AG09309 (cell line): ENCODE measurements at regions not wholly inside any gene's neighbourhood (a gene's known extent, or its start where the extent isn't known, plus 50 kb on each side); places are given as distances from the start of the nearest gene placed in this dataset.

Experiments
- DNase-seq: peaks from one replicate; pipeline ENCODE4 v3.0.0-alpha.2; 2010; ENCODE audit warnings: low read depth
- H3K4me3 ChIP-seq: 2 replicates; pipeline ENCODE4 v1.5.1; 2011; ENCODE audit warnings: mild to moderate bottlenecking, low read depth, low read length, moderate library complexity; ENCODE audit not compliant: control insufficient read depth
- TF ChIP-seq, protein P1 (sequence below): IDR thresholded peaks from 2 replicates; pipeline ENCODE4 v1.5.1; 2011; ENCODE audit warnings: mild to moderate bottlenecking, low read depth, low read length, inconsistent platforms; ENCODE audit not compliant: insufficient read depth, control insufficient read depth; ENCODE audit errors: missing control alignments

DNA sequence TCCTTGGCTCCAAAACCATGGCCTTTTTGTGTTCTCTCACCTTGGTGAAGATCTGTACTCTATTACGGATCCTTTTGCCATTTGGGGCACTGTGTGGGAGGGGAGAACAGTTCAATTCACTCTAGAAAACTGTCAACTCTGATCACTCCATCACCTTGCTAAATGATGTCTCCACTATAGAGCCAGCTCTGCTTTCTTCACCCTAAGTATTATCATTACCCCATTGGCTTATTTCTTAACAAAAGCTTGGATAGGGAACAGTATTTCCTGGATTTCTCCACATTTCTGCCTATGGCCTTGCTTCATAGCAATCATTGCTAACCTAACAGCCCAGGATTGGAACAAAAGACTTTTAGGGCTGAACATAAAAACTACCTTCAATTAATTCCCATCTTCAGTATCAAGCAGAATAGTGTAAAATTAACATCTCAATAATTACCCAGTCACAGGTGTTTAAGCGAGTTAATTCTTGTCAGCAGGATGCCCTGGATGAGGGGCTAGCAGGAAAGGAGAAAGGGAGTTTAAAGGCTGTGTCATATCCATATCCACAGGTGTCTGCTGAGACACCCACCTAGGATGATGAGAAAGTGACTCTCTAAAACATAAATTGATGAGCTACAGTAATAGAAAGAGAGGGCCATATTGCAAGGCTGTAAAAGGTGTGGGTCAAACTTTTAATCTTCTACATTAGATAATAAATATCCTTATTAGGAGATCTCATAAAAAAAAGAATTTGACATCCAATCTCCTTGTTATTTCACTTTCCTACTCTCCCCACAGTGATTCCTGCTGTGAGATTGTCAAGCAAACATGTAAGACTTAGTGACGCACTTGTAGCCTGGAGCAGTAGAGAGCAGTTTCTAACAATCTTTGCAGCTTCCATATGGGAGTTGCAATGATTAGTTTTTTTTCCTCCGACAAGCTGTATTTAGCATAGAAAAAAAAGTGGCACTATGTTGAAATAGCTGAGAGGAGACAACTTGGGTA, 589.5 kb upstream of the NXPH2 start:
- no peak overlapping the region for H3K4me3 ChIP-seq
- TF ChIP-seq, protein P1, sequence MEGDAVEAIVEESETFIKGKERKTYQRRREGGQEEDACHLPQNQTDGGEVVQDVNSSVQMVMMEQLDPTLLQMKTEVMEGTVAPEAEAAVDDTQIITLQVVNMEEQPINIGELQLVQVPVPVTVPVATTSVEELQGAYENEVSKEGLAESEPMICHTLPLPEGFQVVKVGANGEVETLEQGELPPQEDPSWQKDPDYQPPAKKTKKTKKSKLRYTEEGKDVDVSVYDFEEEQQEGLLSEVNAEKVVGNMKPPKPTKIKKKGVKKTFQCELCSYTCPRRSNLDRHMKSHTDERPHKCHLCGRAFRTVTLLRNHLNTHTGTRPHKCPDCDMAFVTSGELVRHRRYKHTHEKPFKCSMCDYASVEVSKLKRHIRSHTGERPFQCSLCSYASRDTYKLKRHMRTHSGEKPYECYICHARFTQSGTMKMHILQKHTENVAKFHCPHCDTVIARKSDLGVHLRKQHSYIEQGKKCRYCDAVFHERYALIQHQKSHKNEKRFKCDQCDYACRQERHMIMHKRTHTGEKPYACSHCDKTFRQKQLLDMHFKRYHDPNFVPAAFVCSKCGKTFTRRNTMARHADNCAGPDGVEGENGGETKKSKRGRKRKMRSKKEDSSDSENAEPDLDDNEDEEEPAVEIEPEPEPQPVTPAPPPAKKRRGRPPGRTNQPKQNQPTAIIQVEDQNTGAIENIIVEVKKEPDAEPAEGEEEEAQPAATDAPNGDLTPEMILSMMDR: no peak
- no peak for DNase-seq

DNA sequence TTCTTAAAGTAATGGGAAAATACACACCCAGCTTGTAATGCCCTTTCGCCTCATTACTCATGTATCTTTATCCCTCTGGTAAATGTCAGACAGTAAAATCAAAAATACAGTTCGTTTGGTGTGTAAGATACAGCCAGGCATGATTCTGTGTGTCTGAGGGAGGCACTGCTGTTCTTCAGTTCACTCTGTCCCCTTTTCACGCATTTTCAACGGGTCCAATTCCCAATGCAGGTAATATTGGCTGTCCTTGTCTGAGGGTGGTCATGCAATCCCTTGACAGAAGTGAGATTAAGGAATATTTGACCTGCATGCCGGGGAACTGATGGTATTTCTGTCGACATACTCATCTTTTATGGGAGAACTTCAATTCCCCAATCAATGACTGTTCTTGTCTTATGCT, 587.2 kb upstream of the NXPH2 start:
- no peak for DNase-seq
- TF ChIP-seq, protein P1: no peak
- H3K4me3 ChIP-seq: no peak overlapping the region

DNA sequence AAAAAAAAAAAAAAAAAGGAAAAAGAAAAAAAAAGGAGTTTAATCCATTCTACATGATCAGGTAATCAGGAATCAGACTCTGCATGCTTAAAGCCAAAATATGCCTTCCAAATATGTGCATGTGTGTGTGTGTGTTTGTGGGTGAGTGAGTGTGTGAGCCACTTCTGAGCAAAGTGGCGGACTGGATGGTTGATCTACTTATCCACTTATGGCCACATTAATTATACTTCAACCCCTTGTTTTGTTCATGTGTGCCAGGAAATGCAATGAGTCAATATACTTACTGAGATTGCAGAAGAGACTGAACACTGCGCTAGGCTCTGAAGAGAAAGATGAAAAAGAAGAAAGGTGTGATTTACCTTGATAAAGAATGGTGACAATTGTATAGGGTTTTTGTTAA, 586.5 kb upstream of the NXPH2 start:
- TF ChIP-seq, protein P1: no peak
- no peak overlapping the region for H3K4me3 ChIP-seq
- no peak for DNase-seq

DNA sequence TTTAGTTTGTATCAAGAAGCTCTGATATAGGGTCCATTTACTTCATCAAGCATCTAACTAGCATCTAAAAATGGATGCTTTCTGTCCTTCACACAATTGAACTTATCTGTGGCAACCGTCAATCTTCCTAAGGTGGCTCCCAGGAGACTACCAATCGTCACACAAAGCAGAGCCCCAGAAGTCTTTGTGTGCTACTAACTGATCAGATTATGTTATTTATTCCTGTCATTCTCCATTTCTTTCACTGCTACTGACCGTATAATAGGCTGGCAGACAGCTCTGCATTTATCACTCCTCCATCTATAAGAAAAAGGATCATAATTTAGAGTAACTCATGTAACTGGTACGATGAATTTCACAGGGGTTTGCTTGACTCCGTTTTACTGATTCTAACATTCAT, 585.0 kb upstream of the NXPH2 start:
- no peak for DNase-seq
- TF ChIP-seq, protein P1: no peak
- H3K4me3 ChIP-seq: no peak overlapping the region

DNA sequence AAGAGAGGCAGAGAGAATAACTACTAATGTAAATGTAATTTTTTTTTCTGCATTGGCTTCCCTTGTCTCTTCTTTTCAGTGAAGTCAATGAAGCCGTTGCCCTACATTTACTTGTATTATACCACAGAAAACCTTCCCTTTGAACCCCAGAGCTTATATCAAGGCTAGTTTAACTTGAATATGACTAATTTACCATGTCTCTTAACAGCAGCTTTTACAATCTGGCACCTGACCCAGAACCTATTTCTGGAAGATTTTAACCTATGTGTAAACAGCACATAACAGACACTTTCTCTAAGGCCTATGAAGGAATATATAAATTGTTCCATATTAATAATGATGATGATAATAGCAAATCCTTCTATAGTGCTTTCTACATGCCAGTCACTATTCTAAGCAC, 580.5 kb upstream of the NXPH2 start:
- no peak for DNase-seq
- TF ChIP-seq, protein P1: no peak
- no peak overlapping the region for H3K4me3 ChIP-seq

DNA sequence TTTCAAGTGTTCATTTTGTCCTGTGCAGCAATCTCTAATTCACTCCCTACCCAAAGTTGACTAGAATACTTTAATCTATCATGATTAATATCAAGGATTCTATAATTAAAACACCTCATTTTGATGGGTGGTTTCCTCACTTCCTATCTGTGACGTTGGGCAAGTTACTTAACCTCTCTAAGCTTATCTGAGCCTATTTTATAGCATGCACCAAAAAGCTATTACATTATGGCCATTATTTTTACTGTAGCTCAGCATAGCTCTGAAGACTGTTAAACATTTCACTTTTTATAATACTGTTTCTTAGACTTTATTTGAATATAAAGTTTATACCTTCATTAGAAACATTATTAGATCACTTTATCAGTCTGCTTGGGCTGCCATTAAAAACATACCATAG, 579.6 kb upstream of the NXPH2 start:
- TF ChIP-seq, protein P1: no peak
- no peak overlapping the region for H3K4me3 ChIP-seq
- DNase-seq: no peak
